ENCODE measurements at regions not wholly inside any gene's neighbourhood (a gene's known extent, or its start where the extent isn't known, plus 50 kb on each side); places are given as distances from the start of the nearest gene placed in this dataset.
A peak's percentile ranks its signal among the peaks of the same experiment; 100 is the strongest.

DNA sequence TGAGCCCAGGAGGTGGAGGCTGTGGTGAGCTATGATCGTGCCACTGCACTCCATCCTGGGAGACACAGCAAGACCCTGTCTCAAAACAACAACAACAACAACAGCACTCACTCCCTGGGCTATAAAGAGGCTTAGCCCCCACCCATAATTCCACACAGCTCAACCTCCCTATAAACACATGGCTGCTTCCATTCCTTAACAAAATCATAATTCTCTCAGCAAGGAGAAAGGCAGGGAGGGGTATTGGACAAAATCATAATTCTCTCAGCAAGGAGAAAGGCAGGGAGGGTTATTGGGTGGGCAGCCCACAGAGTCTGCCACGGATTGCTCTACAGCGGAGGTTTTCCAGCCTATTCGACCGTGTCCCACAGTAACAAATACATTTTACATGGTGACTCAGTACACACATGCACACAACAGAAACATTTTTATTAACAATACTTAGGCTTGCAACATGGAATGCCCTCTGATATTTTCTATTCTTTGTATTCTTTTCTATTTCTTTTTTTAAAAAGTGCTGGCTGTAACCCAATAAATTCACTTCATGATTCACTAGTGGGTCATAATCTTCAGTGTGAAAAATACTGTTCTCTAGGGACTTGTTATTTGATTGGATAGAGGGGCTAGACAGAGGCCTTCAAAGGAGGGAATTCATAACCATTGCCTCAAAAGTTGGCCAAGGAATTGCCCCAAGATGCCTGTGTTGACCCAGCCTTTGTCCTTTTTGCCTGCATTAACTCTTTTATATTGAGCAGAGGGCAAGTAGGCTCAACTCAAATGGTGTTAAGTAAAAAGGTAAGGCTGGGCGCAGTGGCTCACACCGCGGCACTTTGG is 50.6 kb upstream of the ZMYND8 start:
- Histone ChIP-seq H3K27me3 (ENCODE audit: control insufficient read depth, insufficient read depth, low read length) (no peaks in the 10 kb centered on the region), H3K9me3 (ENCODE audit: control insufficient read depth, insufficient read depth, low read length) (peaks cover 2% of the 10 kb centered on the region), H3K36me3 (ENCODE audit: control insufficient read depth, insufficient read depth, low read length) (no peaks in the 10 kb centered on the region), H3K4me1 (ENCODE audit: control insufficient read depth, insufficient read depth, low read length) (no peaks in the 10 kb centered on the region), H3K27ac (ENCODE audit: low read depth, low read length) (no peak overlapping the region), H3K4me3 (ENCODE audit: low read depth, low read length) (no peak overlapping the region)
- peak in 1 of 6 donors; percentile 40 for DNase-seq (ENCODE audit: low read depth in 4 of 6, low spot score in 6 of 6)
- no CpG with 5 or more reads among the region's 8 CpGs for WGBS (ENCODE audit: insufficient coverage)

DNA sequence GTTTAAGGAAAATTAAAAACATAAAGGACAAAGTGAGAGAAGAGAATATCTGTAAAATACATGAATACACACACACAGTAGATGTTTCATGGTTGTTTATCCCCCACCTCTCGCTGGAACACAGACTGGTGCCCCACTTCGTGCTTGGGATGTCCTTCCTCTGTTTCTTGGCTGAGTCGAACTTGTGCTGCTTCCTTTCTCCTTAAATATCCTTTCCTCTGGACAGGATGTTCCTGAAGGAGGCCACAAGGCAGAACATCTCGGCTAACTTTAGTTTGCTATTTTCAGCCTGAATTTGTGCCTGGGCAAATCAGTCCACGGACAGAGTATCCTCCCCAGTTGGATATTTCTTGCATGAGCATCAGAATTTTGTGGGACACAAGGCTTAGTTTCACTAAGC is 54.7 kb upstream of the ZMYND8 start:
- Histone ChIP-seq H3K27ac (ENCODE audit: low read depth, low read length) (no peak overlapping the region), H3K4me3 (ENCODE audit: low read depth, low read length) (no peak overlapping the region), H3K9me3 (ENCODE audit: control insufficient read depth, insufficient read depth, low read length) (no peaks in the 10 kb centered on the region), H3K4me1 (ENCODE audit: control insufficient read depth, insufficient read depth, low read length) (no peaks in the 10 kb centered on the region), H3K36me3 (ENCODE audit: control insufficient read depth, insufficient read depth, low read length) (no peaks in the 10 kb centered on the region), H3K27me3 (ENCODE audit: control insufficient read depth, insufficient read depth, low read length) (no peaks in the 10 kb centered on the region)
- 90% methylated on average over 2 of the region's 5 CpGs for WGBS (ENCODE audit: insufficient coverage)
- DNase-seq (ENCODE audit: low read depth in 4 of 6, low spot score in 6 of 6) = no peak

DNA sequence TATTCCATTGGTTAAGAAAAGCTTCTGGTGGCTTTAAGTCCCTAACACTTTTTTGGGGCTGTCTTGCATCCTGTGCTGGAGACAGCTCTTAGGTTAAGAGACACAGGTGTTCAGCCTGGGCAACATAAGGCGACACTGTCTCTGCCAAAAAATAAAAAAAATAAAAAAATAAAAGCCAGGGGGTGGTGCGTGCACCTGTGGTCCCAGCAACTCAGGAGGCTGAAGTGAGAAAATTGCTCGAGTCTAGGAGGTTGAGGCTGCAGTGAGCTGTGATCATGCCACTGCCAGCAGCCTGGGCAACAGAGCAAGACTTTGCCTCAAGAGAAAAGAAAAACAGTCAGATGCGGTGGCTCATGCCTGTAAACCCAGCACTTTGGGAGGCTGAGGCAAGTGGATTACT is 55.6 kb upstream of the ZMYND8 start:
- Histone ChIP-seq H3K9me3 (ENCODE audit: control insufficient read depth, insufficient read depth, low read length) (no peaks in the 10 kb centered on the region), H3K4me3 (ENCODE audit: low read depth, low read length) (no peak overlapping the region), H3K27me3 (ENCODE audit: control insufficient read depth, insufficient read depth, low read length) (no peaks in the 10 kb centered on the region), H3K36me3 (ENCODE audit: control insufficient read depth, insufficient read depth, low read length) (no peaks in the 10 kb centered on the region), H3K27ac (ENCODE audit: low read depth, low read length) (no peak overlapping the region), H3K4me1 (ENCODE audit: control insufficient read depth, insufficient read depth, low read length) (no peaks in the 10 kb centered on the region)
- WGBS (ENCODE audit: insufficient coverage) = 87% methylated on average over 3 of the region's 4 CpGs
- DNase-seq (ENCODE audit: low read depth in 4 of 6, low spot score in 6 of 6) = no peak

DNA sequence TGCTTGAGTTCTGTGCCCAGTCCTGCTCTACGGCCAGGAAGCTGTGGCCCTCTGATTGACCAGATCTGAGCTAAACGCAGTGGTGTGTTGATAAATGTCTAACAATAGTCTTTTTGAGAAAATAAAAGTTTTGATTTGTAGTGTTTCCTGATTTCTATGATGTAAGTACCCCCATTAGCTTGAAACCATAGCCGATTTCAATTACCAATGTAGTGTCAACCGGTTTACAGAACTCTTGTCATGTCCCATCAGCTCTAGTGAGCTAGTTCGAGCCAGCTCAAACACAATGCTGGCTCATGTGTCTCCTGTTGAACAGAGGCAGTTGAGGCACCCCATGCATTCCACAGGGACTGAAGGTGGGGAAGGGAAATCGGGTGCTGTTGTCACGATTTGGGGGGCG is 56.7 kb upstream of the ZMYND8 start:
- Histone ChIP-seq H3K4me1 (ENCODE audit: control insufficient read depth, insufficient read depth, low read length) (no peaks in the 10 kb centered on the region), H3K9me3 (ENCODE audit: control insufficient read depth, insufficient read depth, low read length) (no peaks in the 10 kb centered on the region), H3K4me3 (ENCODE audit: low read depth, low read length) (no peak overlapping the region), H3K36me3 (ENCODE audit: control insufficient read depth, insufficient read depth, low read length) (no peaks in the 10 kb centered on the region), H3K27ac (ENCODE audit: low read depth, low read length) (no peak overlapping the region), H3K27me3 (ENCODE audit: control insufficient read depth, insufficient read depth, low read length) (no peaks in the 10 kb centered on the region)
- WGBS (ENCODE audit: insufficient coverage) = 100% methylated on average over 2 of the region's 8 CpGs
- DNase-seq (ENCODE audit: low read depth in 4 of 6, low spot score in 6 of 6) = no peak

DNA sequence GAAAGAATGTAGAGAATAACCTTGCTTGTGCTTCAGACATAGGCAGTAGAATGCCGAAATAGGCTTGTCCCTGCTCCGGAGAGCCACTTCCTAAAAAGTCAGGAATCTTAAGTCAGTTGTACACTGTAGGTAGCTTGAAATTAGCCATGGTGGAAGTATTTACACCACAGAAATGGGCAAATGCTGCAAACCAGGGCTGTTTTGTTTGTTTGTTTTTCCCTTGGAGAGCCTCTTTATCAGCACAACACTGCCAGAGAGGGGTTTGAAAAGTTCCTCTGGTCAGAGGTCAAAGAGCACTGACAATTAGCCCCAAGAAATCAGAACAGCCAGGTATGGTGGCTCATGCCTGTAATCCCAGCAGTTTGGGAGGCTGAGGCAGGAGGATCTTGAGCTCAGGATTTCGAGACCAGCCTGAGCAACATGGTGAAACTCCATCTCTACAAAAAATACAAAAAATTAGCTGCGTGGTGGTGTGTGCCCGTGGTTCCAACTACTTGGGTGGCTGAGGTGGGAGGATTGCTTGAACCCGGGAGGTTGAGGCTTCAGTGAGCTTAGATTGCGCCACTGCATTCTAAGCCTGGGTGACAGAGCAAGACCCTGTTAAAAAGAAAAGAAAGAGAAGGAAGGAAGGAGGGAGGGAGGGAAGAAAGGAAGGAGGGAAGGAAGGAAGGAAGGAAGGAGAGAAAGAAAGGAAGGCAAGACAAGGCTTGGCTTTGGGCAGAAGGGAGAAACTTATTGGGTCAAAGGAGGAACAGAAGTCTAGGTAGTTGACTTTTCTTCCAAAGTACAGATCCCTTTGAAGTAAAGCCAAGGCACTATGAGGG is 61.0 kb upstream of the ZMYND8 start:
- Histone ChIP-seq H3K4me1 (ENCODE audit: control insufficient read depth, insufficient read depth, low read length) (no peaks in the 10 kb centered on the region), H3K9me3 (ENCODE audit: control insufficient read depth, insufficient read depth, low read length) (no peaks in the 10 kb centered on the region), H3K27ac (ENCODE audit: low read depth, low read length) (no peak overlapping the region), H3K27me3 (ENCODE audit: control insufficient read depth, insufficient read depth, low read length) (no peaks in the 10 kb centered on the region), H3K4me3 (ENCODE audit: low read depth, low read length) (no peak overlapping the region), H3K36me3 (ENCODE audit: control insufficient read depth, insufficient read depth, low read length) (no peaks in the 10 kb centered on the region)
- no peak for DNase-seq (ENCODE audit: low read depth in 4 of 6, low spot score in 6 of 6)
- 86% methylated on average over 6 of the region's 7 CpGs for WGBS (ENCODE audit: insufficient coverage)

DNA sequence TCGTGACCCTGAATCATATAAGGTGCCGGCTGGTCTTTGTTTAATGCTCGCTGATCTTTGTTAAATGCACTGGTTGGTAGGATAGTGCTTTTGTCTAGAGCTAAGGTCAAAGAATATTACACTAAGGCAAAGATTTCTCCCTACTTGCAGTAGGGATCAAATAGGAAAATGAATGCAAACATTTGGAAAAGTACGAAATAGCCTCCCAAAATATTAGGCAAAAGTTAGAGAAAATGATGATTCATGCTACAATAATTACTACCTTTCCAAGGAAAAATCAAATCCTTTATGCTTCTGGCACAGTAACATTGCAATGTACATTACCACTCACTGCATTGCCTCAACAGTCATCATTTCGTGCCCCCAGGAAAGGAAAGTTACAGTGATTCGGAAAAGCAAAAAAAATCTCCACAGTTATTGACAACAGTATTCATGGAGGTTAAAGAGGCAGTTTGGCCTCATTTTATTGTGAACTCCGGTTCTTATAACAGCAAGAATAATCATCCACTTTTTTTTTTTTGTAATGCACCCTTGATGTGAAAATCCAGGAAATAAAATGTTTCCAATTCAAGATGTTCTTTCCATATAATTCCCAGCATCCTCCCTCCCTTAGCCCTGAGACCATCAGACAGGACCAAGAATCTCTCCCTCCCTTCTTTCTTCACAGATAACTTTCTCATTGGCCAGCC is 61.7 kb upstream of the ZMYND8 start:
- WGBS (ENCODE audit: insufficient coverage) = 50% methylated on average over 1 of the region's 7 CpGs
- Histone ChIP-seq H3K27me3 (ENCODE audit: control insufficient read depth, insufficient read depth, low read length) (no peaks in the 10 kb centered on the region), H3K4me1 (ENCODE audit: control insufficient read depth, insufficient read depth, low read length) (no peaks in the 10 kb centered on the region), H3K9me3 (ENCODE audit: control insufficient read depth, insufficient read depth, low read length) (no peaks in the 10 kb centered on the region), H3K27ac (ENCODE audit: low read depth, low read length) (no peak overlapping the region), H3K36me3 (ENCODE audit: control insufficient read depth, insufficient read depth, low read length) (no peaks in the 10 kb centered on the region), H3K4me3 (ENCODE audit: low read depth, low read length) (no peak overlapping the region)
- no peak for DNase-seq (ENCODE audit: low read depth in 4 of 6, low spot score in 6 of 6)

DNA sequence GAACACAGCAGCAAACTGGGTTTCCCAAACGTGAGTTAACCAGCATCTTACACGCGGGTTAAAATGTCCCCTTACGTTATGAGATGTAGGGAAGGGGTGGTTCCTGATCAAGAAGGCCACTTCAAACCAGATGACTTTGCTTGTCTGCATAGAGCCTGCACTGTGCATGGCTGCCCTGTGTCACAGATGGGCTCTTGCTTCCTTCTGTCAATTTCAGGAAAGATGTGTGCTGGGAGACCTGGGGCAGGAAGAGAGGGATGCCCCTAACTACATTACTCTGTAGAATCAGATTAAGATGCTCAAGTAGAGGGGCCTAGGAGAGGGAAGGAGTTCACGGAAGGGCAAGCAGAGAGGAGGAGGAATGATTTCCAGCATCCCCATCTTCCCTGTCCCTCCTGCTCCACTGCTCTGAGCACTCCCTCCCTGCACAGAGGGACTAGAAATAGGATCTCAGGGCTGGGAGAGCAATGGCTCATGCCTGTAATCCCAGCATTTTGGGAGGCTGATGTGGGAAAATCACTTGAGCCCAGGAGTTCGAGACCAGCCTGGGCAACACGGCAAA is 63.5 kb upstream of the ZMYND8 start:
- H3K36me3 ChIP-seq (ENCODE audit: control insufficient read depth, insufficient read depth, low read length) = no peaks in the 10 kb centered on the region
- WGBS (ENCODE audit: insufficient coverage) = 76% methylated on average over 4 of the region's 7 CpGs
- no peak overlapping the region for H3K4me3 ChIP-seq (ENCODE audit: low read depth, low read length)

DNA sequence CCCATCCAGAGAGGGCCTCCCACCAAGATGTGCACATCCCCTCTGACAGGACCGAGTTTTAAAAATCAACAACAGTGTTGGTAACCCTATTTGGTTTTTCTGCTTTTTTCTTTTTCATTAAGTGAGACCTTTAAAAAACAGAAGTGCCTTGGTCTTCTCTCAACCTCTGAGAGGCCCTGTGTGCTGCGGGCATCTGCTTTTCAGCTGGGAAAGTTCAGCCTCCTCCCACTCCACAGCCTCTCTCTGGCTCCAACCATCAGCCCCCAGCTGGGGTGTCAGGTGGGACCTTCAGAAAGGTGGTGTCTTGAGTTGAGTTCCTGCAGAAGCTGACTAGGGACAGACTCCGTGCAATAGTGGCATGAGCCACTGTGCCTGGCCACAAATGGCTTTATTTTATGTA is 64.6 kb upstream of the ZMYND8 start:
- Histone ChIP-seq H3K4me1 (ENCODE audit: control insufficient read depth, insufficient read depth, low read length) (no peaks in the 10 kb centered on the region), H3K27me3 (ENCODE audit: control insufficient read depth, insufficient read depth, low read length) (no peaks in the 10 kb centered on the region), H3K9me3 (ENCODE audit: control insufficient read depth, insufficient read depth, low read length) (no peaks in the 10 kb centered on the region), H3K27ac (ENCODE audit: low read depth, low read length) (no peak overlapping the region), H3K4me3 (ENCODE audit: low read depth, low read length) (no peak overlapping the region), H3K36me3 (ENCODE audit: control insufficient read depth, insufficient read depth, low read length) (no peaks in the 10 kb centered on the region)
- 83% methylated on average over 1 of the region's 3 CpGs for WGBS (ENCODE audit: insufficient coverage)
- DNase-seq (ENCODE audit: low read depth in 4 of 6, low spot score in 6 of 6) = no peak

More for the DNA sequence above, 63.5 kb upstream of the ZMYND8 start:
- Histone ChIP-seq H3K27ac (ENCODE audit: low read depth, low read length) (no peak overlapping the region), H3K4me1 (ENCODE audit: control insufficient read depth, insufficient read depth, low read length) (no peaks in the 10 kb centered on the region), H3K9me3 (ENCODE audit: control insufficient read depth, insufficient read depth, low read length) (no peaks in the 10 kb centered on the region), H3K27me3 (ENCODE audit: control insufficient read depth, insufficient read depth, low read length) (no peaks in the 10 kb centered on the region)
- DNase-seq (ENCODE audit: low read depth in 4 of 6, low spot score in 6 of 6) = no peak

DNA sequence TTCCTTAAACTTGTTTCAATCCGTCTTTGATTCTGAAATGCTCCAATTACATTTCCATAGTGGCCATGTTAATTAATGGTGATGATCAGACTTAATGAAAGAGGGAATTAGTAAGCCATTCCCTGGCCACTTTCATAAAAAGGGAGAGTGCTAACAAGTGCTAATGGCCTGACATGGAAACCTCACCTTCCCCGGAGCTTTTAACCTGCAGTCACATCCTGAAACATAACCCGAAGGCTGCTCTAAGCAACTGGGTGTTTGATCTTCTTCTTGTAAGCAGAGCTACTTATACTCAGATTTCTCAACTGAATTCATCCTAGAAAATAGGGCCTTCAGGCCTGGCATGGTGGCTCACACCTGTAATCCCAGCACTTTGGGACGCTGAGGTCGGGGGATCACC is 67.1 kb upstream of the ZMYND8 start:
- Histone ChIP-seq H3K9me3 (ENCODE audit: control insufficient read depth, insufficient read depth, low read length) (peaks cover 5% of the 10 kb centered on the region), H3K36me3 (ENCODE audit: control insufficient read depth, insufficient read depth, low read length) (no peaks in the 10 kb centered on the region), H3K4me1 (ENCODE audit: control insufficient read depth, insufficient read depth, low read length) (no peaks in the 10 kb centered on the region), H3K27me3 (ENCODE audit: control insufficient read depth, insufficient read depth, low read length) (no peaks in the 10 kb centered on the region), H3K27ac (ENCODE audit: low read depth, low read length) (no peak overlapping the region), H3K4me3 (ENCODE audit: low read depth, low read length) (no peak overlapping the region)
- peak in 1 of 6 donors; percentile 43 for DNase-seq (ENCODE audit: low read depth in 4 of 6, low spot score in 6 of 6)
- WGBS (ENCODE audit: insufficient coverage) = 79% methylated on average over 3 of the region's 5 CpGs
